ENCODE measurements at regions not wholly inside any gene's neighbourhood (a gene's known extent, or its start where the extent isn't known, plus 50 kb on each side); places are given as distances from the start of the nearest gene placed in this dataset.

- DNase-seq: no peak
Measured at GRCh38 chrX:21056622-21057021, 317.6 kb upstream of the CNKSR2 start.

- no peak for DNase-seq
Measured at GRCh38 chrX:21047034-21047455, 327.2 kb upstream of the CNKSR2 start.

GRCh38 chrX:21014326-21014725, 359.9 kb upstream of the CNKSR2 start:
- no peak for DNase-seq

GRCh38 chrX:21004835-21005234, 369.4 kb upstream of the CNKSR2 start:
- no peak for DNase-seq

- no peak for DNase-seq
Measured at GRCh38 chrX:20995829-20996228, 378.4 kb upstream of the CNKSR2 start.

- DNase-seq: no peak
Measured at GRCh38 chrX:20989361-20989760, 384.9 kb upstream of the CNKSR2 start.

- no peak for DNase-seq
Measured at GRCh38 chrX:20988804-20989203, 385.4 kb upstream of the CNKSR2 start.

DNA sequence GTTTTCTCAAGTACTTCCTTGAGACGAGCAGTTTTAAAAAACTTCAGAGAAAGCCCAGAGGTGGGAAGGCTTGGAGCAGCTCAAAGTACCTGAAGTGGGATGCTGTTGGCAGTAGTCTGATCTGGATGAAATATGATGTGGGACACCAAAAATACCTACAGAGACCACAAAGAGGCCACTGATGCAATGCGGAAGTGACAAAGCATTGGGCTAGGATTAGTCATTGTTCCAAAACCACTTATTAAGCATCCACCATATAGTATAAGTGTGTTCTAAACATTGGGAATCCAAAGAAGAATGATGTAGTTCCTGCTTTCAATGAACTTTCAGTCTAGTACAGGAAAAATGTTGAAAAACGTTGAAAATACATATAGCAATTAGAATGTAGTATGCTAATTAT, 386.1 kb upstream of the CNKSR2 start:
- no peak for DNase-seq

DNA sequence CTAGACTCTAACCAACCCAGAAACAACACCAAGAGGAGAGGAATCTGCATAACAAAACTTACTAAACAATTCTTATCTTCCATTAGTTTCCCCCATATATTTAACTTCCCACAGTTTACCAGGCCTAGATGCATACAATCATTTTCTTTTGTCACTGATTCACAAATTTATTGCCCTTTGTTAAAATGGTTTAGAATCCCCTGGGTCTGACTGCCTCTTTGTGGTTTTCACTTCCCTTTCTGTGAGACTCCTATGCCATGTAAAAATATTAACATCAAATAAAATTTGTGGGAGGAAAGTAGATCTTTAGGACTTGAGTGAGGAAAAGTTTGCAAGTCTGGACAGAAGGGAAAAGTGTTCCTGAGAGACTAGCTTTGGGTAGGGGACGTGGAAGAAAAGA, 393.8 kb upstream of the CNKSR2 start:
- no peak for DNase-seq

GRCh38 chrX:20974326-20974725, 399.9 kb upstream of the CNKSR2 start:
- DNase-seq: no peak

DNA sequence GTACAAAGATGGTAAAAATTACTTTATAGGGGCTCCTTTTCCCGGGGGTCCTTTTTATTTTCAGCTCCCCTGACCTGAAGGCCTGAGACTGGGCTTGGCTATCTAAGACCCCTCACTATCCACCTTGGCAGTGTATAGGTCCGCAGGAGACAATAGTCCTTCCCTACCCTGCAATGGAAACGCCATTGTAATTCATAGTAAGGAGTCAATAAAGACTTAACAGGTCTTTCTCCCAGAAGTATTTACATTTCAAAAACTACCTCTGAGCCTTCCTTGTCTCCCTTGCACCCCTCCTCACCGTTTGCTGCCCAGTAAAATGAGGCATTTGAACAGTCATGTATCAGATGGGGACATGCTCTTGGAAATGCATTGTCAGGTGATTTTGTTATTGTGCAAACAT, 401.2 kb upstream of the CNKSR2 start:
- no peak for DNase-seq

GRCh38 chrX:20971250-20971649, 403.0 kb upstream of the CNKSR2 start:
- DNase-seq: no peak

- no peak for DNase-seq
Measured at GRCh38 chrX:20969565-20969964, 404.7 kb upstream of the CNKSR2 start.

GRCh38 chrX:20968996-20969395, 405.2 kb upstream of the CNKSR2 start:
- no peak for DNase-seq

GRCh38 chrX:20967725-20968124, 406.5 kb upstream of the CNKSR2 start:
- DNase-seq: peak; percentile 5

GRCh38 chrX:20965270-20966044, 408.8 kb upstream of the CNKSR2 start:
- DNase-seq: no peak

DNA sequence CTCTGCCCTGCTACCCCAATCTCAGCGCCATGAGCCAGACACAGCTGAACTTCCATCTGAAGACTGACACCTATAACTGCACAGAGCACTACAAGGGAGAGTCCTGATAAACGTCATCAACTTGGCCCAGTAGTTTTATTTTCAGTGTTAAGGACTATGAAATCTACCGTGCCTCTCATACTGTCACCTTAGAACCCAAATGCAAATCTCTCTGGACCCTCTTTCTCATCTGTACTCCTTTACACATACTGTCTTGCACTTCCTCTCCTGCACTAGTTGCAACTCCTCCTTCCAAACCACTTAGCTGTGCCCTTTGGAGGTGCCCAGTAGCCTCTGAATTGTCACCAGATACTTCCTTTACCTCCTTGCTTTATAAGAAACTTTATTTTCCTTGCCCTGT, 420.2 kb upstream of the CNKSR2 start:
- DNase-seq: no peak

GRCh38 chrX:20952180-20952579, 422.0 kb upstream of the CNKSR2 start:
- no peak for DNase-seq

DNA sequence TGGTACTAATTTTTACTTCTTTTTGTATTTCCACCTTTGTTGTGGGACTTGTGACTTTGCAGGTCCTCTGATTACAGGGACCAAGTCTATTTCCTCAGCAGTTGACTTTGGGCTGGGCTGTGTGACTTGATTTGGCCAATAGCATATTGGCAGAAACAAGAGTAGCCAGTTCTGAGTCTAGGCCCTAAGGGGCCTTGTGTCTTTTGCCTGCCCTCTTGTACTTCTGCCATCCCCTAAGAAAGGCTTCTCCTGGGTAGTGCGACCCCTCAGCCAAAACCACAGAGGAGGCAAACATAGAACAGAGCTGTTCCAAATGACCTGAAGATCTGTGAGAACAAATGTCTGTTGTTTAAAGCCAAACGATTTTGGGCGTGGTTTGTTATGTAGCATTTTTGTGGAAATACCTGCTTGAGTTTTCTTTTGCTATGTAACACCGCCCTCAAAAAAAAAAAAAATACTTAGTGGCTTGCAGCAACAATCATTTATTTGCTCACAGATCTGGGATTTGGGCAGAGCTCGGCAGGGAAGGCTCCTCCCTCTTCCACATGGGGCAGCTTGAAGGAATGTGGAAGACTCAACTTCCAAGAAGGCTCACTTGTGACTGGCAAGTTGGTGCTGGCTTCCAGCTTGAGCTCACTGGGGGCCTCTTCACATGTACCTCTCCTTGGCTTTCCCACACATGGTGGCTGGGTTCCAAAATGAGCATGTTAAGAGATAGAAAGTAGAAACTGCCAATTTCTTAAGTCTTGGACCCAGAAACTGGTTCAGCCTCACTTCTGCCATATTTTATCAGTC, 423.0 kb upstream of the CNKSR2 start:
- DNase-seq: no peak

- no peak for DNase-seq
Measured at GRCh38 chrX:20947411-20947912, 426.8 kb upstream of the CNKSR2 start.

DNA sequence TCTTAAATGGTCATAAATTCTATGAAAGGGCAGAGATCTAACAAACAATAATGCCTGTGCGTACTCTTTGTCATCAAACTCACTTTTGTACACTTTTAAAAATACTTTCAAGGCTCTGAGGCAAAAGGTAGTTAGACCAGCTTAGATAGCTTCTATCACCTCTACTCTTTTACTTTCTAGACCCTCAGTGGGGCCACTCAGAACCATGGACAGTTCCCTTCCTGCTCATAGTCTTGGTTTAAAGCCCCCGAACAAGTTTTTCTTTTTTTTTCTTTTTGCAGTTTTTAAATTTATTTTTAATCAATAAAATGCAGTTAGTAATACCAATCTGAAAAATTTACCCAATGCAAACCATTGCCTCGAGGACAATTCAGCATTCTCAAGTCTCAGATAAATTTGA, 460.5 kb upstream of the CNKSR2 start:
- DNase-seq: no peak

DNA sequence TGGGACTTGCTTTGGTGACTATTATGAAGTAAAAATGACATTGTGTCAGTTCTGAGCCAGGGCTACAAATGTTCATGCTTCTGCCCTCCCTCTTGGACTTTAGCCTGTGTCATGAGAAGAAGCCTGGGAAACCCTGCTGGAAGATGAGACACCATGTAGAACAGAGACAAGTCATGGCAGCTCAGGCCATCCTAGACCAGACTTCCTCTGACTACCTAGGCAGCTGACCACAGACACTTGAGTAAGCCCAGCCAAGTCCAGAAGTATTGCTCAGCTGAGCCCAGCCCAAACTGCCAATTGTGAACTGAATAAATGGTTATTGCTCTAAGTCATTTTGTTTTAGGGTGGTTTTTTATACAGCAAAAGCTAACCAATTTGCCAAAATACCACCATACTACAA, 467.6 kb upstream of the CNKSR2 start:
- DNase-seq: no peak

DNA sequence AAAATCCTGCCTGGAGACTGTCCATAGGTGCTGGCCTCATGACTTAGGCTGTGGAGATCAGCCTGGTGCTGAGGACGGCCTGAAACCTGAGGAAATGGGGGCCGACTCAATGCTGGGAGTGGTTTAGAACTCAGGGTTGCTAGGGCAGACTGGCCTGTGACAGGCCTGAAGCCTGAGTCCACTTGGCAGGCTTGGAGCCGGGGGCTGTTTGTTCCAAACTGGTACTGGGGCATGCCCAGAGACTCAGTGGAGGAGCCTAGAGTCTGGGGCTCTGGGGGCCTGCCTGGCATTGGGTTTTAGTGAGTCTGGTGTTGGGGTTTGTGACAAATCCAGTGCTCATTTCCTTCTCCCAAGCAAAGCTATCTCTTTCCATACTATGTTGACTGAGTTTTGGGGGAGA, 489.7 kb upstream of the CNKSR2 start:
- no peak for DNase-seq

GRCh38 chrX:20863649-20864048, 510.6 kb upstream of the CNKSR2 start:
- DNase-seq: no peak

All from NCI-H1436 (cell line).